Endothelial cell of umbilical vein (primary cell): ENCODE measurements at regions not wholly inside any gene's neighbourhood (a gene's known extent, or its start where the extent isn't known, plus 50 kb on each side); places are given as distances from the start of the nearest gene placed in this dataset.

Experiments
- BruUV-seq: library from RNA; stranded (reverse); fragments of 400-500 nt; replicated peaks from 2 replicates; lab custom pipeline; 2021; lab: Mats Ljungman, UMichigan
- CTCF ChIA-PET: fragments of 300-600, 350-600 bp; sonication (Branson Sonifier 250); formaldehyde crosslinking; loops from one replicate; lab custom pipeline; 2021; ENCODE audit warnings: antibody characterized with exemption, inconsistent platforms; lab: Charles Lee
- POLR2A ChIA-PET: fragments of 300-600, 350-600 bp; sonication (Branson Sonifier 250); formaldehyde crosslinking; loops from one replicate; lab custom pipeline; 2021; ENCODE audit warnings: antibody characterized with exemption, inconsistent platforms; lab: Charles Lee
- DNase-seq: peaks from one replicate; pipeline ENCODE4 v3.0.0-alpha.2; 2011; ENCODE audit warnings: low read depth, low spot score
- FAIRE-seq: peaks from 2 replicates; lab custom pipeline; 2011; peaks lifted over from hg19 to GRCh38; lab: Jason Lieb, UNC
- H2AFZ ChIP-seq: 2 replicates; pipeline ENCODE4 v1.6.0; 2012; ENCODE audit warnings: low read depth, low read length, control low read depth, inconsistent platforms
- H3K27ac ChIP-seq: 2 replicates; pipeline ENCODE4 v1.5.1; 2011; ENCODE audit warnings: low read depth, mild to moderate bottlenecking, control low read depth, low read length, moderate library complexity; ENCODE audit not compliant: insufficient read depth
- H3K27me3 ChIP-seq, 2 experiments: 2 replicates each; pipeline versions ENCODE4 v1.6.0 to v1.6.1; 2011; ENCODE audit warnings: low read length in 2 of 2, mixed read lengths in 1 of 2; ENCODE audit not compliant: control insufficient read depth in 2 of 2, insufficient read depth in 2 of 2
- H3K36me3 ChIP-seq, 2 experiments: 2 replicates in 1 of 2; 3 replicates in 1 of 2; pipeline ENCODE4 v1.5.1; 2011; ENCODE audit warnings: low read length in 2 of 2, mild to moderate bottlenecking in 1 of 2, moderate library complexity in 1 of 2; ENCODE audit not compliant: control insufficient read depth in 2 of 2, insufficient read depth in 2 of 2; ENCODE audit errors: extremely low read depth in 1 of 2
- H3K4me1 ChIP-seq: 3 replicates; pipeline ENCODE4 v1.5.1; 2011; ENCODE audit warnings: mild to moderate bottlenecking, low read length; ENCODE audit not compliant: control insufficient read depth, insufficient read depth; ENCODE audit errors: extremely low read depth
- H3K4me2 ChIP-seq: 2 replicates; pipeline ENCODE4 v1.6.1; 2011; ENCODE audit warnings: low read length, control low read depth, mixed read lengths; ENCODE audit not compliant: insufficient read depth
- H3K4me3 ChIP-seq, 3 experiments: fragments of 200-600 bp in 1 of 3; sonication (generic), shearing (Covaris generic) in 1 of 3; replicated peaks in 1 of 3; 2 replicates each; pipeline ENCODE4 v1.5.1; 2011 to 2016; ENCODE audit warnings: control low read depth in 3 of 3, low read length in 3 of 3, mild to moderate bottlenecking in 2 of 3, inconsistent platforms in 1 of 3, low read depth in 1 of 3, moderate library complexity in 1 of 3; ENCODE audit not compliant: insufficient read depth in 1 of 3
- H3K79me2 ChIP-seq: 2 replicates; pipeline ENCODE4 v1.6.0; 2012; ENCODE audit warnings: low read length, inconsistent platforms; ENCODE audit not compliant: control insufficient read depth, insufficient read depth
- H3K9ac ChIP-seq: replicated peaks from 2 replicates; pipeline ENCODE3; 2011; ENCODE audit warnings: low read length, control low read depth; ENCODE audit not compliant: insufficient read depth; ENCODE audit errors: extremely low read depth
- H3K9me1 ChIP-seq: replicated peaks from 3 replicates; pipeline ENCODE4 v1.6.0; 2011; ENCODE audit warnings: mild to moderate bottlenecking, low read length; ENCODE audit not compliant: control insufficient read depth, insufficient read depth; ENCODE audit errors: extremely low read depth
- H3K9me3 ChIP-seq: replicated peaks from 2 replicates; pipeline ENCODE4 v1.5.1; 2012; ENCODE audit warnings: low read length, inconsistent platforms; ENCODE audit not compliant: control insufficient read depth, insufficient read depth
- H4K20me1 ChIP-seq: replicated peaks from 2 replicates; pipeline ENCODE3; 2011; ENCODE audit warnings: mild to moderate bottlenecking, low read length; ENCODE audit not compliant: control insufficient read depth, insufficient read depth; ENCODE audit errors: extremely low read depth
- EZH2 ChIP-seq: IDR thresholded peaks from 2 replicates; pipeline ENCODE4 v1.6.1; 2012; ENCODE audit warnings: borderline replicate concordance, low read depth, mild to moderate bottlenecking, moderate library complexity, low read length, inconsistent platforms; ENCODE audit not compliant: severe bottlenecking
- FOS ChIP-seq: IDR thresholded peaks from 2 replicates; pipeline ENCODE4 v1.6.1; 2011; ENCODE audit warnings: mild to moderate bottlenecking, low read length, moderate library complexity, borderline replicate concordance; ENCODE audit not compliant: insufficient read depth
- GATA2 ChIP-seq: IDR thresholded peaks from 2 replicates; pipeline ENCODE4 v1.7.0; 2011; ENCODE audit warnings: low read depth, mild to moderate bottlenecking, moderate library complexity, mixed read lengths, low read length; ENCODE audit not compliant: insufficient read length, insufficient read depth
- JUN ChIP-seq: IDR thresholded peaks from 2 replicates; pipeline ENCODE4 v1.6.1; 2011; ENCODE audit warnings: borderline replicate concordance, low read depth; ENCODE audit not compliant: insufficient read length, insufficient read depth
- MYC ChIP-seq: IDR thresholded peaks from one replicate; pipeline ENCODE4 v1.6.1; 2011; ENCODE audit warnings: mild to moderate bottlenecking, low read depth, low read length
- POLR2A ChIP-seq: IDR thresholded peaks from 2 replicates; pipeline ENCODE4 v1.6.1; 2012; ENCODE audit warnings: low read depth, mild to moderate bottlenecking, control low read depth, low read length
- POLR2AphosphoS5 ChIP-seq: IDR thresholded peaks from 2 replicates; pipeline ENCODE4 v1.6.1; 2012; ENCODE audit warnings: low read depth, mild to moderate bottlenecking, control low read depth, low read length, moderate library complexity; ENCODE audit not compliant: insufficient read depth
- dilution Hi-C: fragments of 300-500 bp; cut with MboI; formaldehyde crosslinking; loops from one replicate; pipeline ENCODE4 v1.15.0; 2019; ENCODE audit warnings: low sequenced_read_pairs; ENCODE audit not compliant: extremely low pct_ligation_motif_present
- intact Hi-C: fragments of 100-400 bp; cut with micrococcal nuclease; formaldehyde crosslinking; loops from one replicate; pipeline ENCODE4 v1.10.0; 2022
- TF ChIP-seq, protein P1 (sequence below): IDR thresholded peaks from 2 replicates; pipeline ENCODE4 v1.6.1; 2011; ENCODE audit not compliant: insufficient read depth, insufficient read length
- TF ChIP-seq, protein P2 (sequence below), 2 donors: IDR thresholded peaks; 1 replicate in 1 of 2; 2 replicates in 1 of 2; pipeline ENCODE4 v1.5.1; 2011; ENCODE audit warnings: low read length in 2 of 2, mild to moderate bottlenecking in 2 of 2, moderate library complexity in 2 of 2, control low read depth in 1 of 2, inconsistent platforms in 1 of 2, low read depth in 1 of 2; ENCODE audit not compliant: insufficient read depth in 1 of 2; ENCODE audit errors: extremely low read depth in 1 of 2

DNA sequence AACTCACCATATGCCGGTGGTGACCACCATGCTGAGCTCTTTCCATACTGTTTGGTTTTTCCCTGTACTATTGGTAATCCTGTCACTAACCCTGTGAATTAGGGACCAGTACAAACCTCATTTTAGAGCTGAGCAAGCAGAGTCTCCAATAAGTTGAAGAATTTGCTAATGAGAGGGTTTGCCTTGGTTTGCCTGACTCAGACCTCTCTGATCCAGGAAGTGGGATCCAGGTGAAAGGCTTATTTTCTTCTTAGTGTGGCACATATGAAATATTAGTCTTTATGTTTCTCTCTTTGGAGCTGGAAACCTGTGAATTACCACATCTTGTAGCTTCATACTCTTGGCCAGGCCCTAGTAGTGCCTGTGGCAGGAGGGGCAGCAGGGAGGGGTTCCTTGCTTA, 114.1 kb upstream of the IGFBP3 start:
- BruUV-seq, result no TSS peak
- no peaks in the 10 kb centered on the region for H3K9me1 ChIP-seq
- no peaks in the 10 kb centered on the region for H3K79me2 ChIP-seq
- no peaks in the 10 kb centered on the region for H3K27me3 ChIP-seq
- no peak overlapping the region for H3K4me3 ChIP-seq
- CTCF ChIA-PET, result no interaction called here
- no peaks in the 10 kb centered on the region for H3K4me1 ChIP-seq
- H3K9ac ChIP-seq, result no peak overlapping the region
- POLR2A ChIA-PET, result no interaction called here
- H3K36me3 ChIP-seq, result no peaks in the 10 kb centered on the region
- no peaks in the 10 kb centered on the region for H3K9me3 ChIP-seq
- no peak overlapping the region for H3K4me2 ChIP-seq
- intact Hi-C loops (no loop called here), dilution Hi-C loops (no loop called here)
- no peak overlapping the region for H2AFZ ChIP-seq
- DNase-seq (no peak), FAIRE-seq (no peak)
- TF ChIP-seq, protein P1, sequence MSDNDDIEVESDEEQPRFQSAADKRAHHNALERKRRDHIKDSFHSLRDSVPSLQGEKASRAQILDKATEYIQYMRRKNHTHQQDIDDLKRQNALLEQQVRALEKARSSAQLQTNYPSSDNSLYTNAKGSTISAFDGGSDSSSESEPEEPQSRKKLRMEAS, result no peak
- no peak for TF ChIP-seq POLR2A
- TF ChIP-seq FOS, result no peak
- H3K27ac ChIP-seq, result no peak overlapping the region
- H4K20me1 ChIP-seq, result no peaks in the 10 kb centered on the region

DNA sequence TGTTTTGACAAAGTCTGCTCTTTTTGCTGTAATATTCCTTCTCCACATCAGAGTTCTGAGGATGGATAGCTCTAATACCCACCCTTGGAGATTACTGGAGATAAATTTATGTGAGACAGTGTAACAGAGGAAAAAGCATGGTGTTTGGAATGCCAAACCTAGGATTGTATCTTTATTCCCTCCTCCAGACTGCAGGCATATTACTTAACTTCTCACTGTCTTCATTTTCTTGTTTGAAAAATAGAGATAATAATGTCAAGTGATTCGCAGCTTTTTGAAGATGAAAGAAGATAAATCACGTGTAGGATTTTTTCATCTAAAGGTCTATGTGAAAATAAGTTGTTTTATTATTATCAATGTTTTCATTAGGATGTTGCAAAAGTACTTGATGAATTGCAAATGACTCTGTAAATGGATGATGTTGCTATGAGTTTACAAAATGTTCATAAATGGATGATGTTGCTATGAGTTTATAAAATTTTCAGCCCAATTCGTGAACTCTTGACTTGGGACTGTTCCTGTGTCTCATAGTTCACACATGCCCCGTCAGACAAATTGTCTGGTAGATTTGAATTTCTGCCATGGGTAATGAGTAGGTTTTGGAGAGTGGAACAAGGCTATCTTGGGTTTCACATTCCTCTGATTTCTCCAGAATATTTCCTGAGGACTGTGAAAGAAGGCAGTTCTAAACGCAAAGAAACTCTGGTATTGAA, 113.1 kb upstream of the IGFBP3 start:
- no peaks in the 10 kb centered on the region for H4K20me1 ChIP-seq
- no TSS peak for BruUV-seq
- TF ChIP-seq MYC (no peak), POLR2A (no peak), GATA2 (no peak), EZH2 (no peak), POLR2AphosphoS5 (no peak), JUN (no peak), FOS (no peak)
- TF ChIP-seq, protein P2, sequence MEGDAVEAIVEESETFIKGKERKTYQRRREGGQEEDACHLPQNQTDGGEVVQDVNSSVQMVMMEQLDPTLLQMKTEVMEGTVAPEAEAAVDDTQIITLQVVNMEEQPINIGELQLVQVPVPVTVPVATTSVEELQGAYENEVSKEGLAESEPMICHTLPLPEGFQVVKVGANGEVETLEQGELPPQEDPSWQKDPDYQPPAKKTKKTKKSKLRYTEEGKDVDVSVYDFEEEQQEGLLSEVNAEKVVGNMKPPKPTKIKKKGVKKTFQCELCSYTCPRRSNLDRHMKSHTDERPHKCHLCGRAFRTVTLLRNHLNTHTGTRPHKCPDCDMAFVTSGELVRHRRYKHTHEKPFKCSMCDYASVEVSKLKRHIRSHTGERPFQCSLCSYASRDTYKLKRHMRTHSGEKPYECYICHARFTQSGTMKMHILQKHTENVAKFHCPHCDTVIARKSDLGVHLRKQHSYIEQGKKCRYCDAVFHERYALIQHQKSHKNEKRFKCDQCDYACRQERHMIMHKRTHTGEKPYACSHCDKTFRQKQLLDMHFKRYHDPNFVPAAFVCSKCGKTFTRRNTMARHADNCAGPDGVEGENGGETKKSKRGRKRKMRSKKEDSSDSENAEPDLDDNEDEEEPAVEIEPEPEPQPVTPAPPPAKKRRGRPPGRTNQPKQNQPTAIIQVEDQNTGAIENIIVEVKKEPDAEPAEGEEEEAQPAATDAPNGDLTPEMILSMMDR (IDR thresholded peaks at IDR 0.05; ENCODE audit: extremely low read depth in 1 of 2, insufficient read depth in 1 of 2, low read depth in 1 of 2, low read length in 2 of 2), result no peak
- TF ChIP-seq, protein P1, result no peak
- H3K4me3 ChIP-seq, result no peak overlapping the region
- POLR2A ChIA-PET, result no interaction called here
- dilution Hi-C loops, result no loop called here
- DNase-seq (no peak), FAIRE-seq (no peak)
- no peaks in the 10 kb centered on the region for H3K9me1 ChIP-seq
- no peak overlapping the region for H3K27ac ChIP-seq
- CTCF ChIA-PET, result no interaction called here
- no peaks in the 10 kb centered on the region for H3K36me3 ChIP-seq
- H3K79me2 ChIP-seq, result no peaks in the 10 kb centered on the region
- intact Hi-C loops, result no loop called here
- H3K9ac ChIP-seq, result no peak overlapping the region
- H3K9me3 ChIP-seq, result no peaks in the 10 kb centered on the region
- no peaks in the 10 kb centered on the region for H3K4me1 ChIP-seq
- H3K4me2 ChIP-seq, result no peak overlapping the region
- H2AFZ ChIP-seq, result no peak overlapping the region
- no peaks in the 10 kb centered on the region for H3K27me3 ChIP-seq
